IMR-90 (cell line): ENCODE measurements at regions not wholly inside any gene's neighbourhood (a gene's known extent, or its start where the extent isn't known, plus 50 kb on each side); places are given as distances from the start of the nearest gene placed in this dataset.

ENCODE experiments used
- ATAC-seq: fragments of 200-7000 bp; cut with Tn5 transposase; 2 replicates; pipeline ENCODE4 v1.9.1; 2020; ENCODE audit warnings: low read depth, mild to moderate bottlenecking, moderate library complexity
- BruUV-seq: library from RNA; stranded (reverse); fragments of 400-500 nt; replicated peaks from 2 replicates; lab custom pipeline; 2021; lab: Mats Ljungman, UMichigan
- CTCF ChIA-PET: fragments of 300-600 bp; formaldehyde crosslinking; extraction: SDS; loops from one replicate; lab custom pipeline; 2021; ENCODE audit warnings: antibody characterized with exemption; lab: Yijun Ruan, JAX
- POLR2A ChIA-PET: fragments of 300-600 bp; sonication (Branson Sonifier 250); formaldehyde crosslinking; loops from one replicate; lab custom pipeline; 2022; ENCODE audit warnings: antibody characterized with exemption; ENCODE audit not compliant: unreplicated experiment; lab: Charles Lee
- DNase-seq: peaks from one replicate; pipeline ENCODE4 v3.0.0; 2013
- H2AFZ ChIP-seq: replicated peaks from 2 replicates; pipeline ENCODE3; 2013; ENCODE audit warnings: low read length, mild to moderate bottlenecking; ENCODE audit not compliant: poor library complexity
- H2AK5ac ChIP-seq: 2 replicates; pipeline ENCODE4 v1.6.1; 2013; ENCODE audit warnings: low read depth, low read length, inconsistent platforms
- H2AK9ac ChIP-seq: replicated peaks from 2 replicates; pipeline ENCODE3; 2013; ENCODE audit warnings: mild to moderate bottlenecking, low read depth, low read length, moderate library complexity; ENCODE audit not compliant: poor library complexity
- H2BK120ac ChIP-seq: 2 replicates; pipeline ENCODE4 v1.6.1; 2013; ENCODE audit warnings: low read depth, low read length, inconsistent platforms
- H2BK15ac ChIP-seq: 3 replicates; pipeline ENCODE4 v1.6.1; 2013; ENCODE audit warnings: low read depth, low read length, inconsistent platforms
- H2BK20ac ChIP-seq: 2 replicates; pipeline ENCODE4 v1.6.1; 2013; ENCODE audit warnings: low read depth, mild to moderate bottlenecking, inconsistent platforms, low read length, moderate library complexity
- H2BK5ac ChIP-seq: 2 replicates; pipeline ENCODE4 v1.6.1; 2013; ENCODE audit warnings: mild to moderate bottlenecking, low read depth, low read length, inconsistent platforms; ENCODE audit not compliant: poor library complexity, severe bottlenecking
- H3K14ac ChIP-seq: replicated peaks from 2 replicates; pipeline ENCODE4 v1.6.1; 2013; ENCODE audit warnings: low read depth, low read length, inconsistent platforms
- H3K18ac ChIP-seq: 2 replicates; pipeline ENCODE4 v1.6.1; 2013; ENCODE audit warnings: low read depth, low read length, control low read depth
- H3K23ac ChIP-seq: 2 replicates; pipeline ENCODE4 v1.6.1; 2013; ENCODE audit warnings: low read depth, low read length, inconsistent platforms
- H3K27ac ChIP-seq: 2 replicates; pipeline ENCODE4 v1.5.1; 2013; ENCODE audit warnings: mild to moderate bottlenecking, control low read depth, low read length; ENCODE audit not compliant: insufficient read depth
- H3K27me3 ChIP-seq: 2 replicates; pipeline ENCODE4 v1.6.1; 2013; ENCODE audit warnings: low read length; ENCODE audit not compliant: control insufficient read depth, insufficient read depth
- H3K36me3 ChIP-seq: 2 replicates; pipeline ENCODE4 v1.6.1; 2013; ENCODE audit warnings: low read length, mixed read lengths; ENCODE audit not compliant: control insufficient read depth, insufficient read depth
- H3K4ac ChIP-seq: 2 replicates; pipeline ENCODE4 v1.6.1; 2013; ENCODE audit warnings: low read depth, low read length, inconsistent platforms
- H3K4me1 ChIP-seq: 2 replicates; pipeline ENCODE4 v1.6.1; 2013; ENCODE audit warnings: low read length, mixed read lengths; ENCODE audit not compliant: control insufficient read depth, insufficient read depth
- H3K4me2 ChIP-seq: 2 replicates; pipeline ENCODE4 v1.6.1; 2013; ENCODE audit warnings: low read depth, mild to moderate bottlenecking, control low read depth, low read length, moderate library complexity
- H3K4me3 ChIP-seq: 2 replicates; pipeline ENCODE4 v1.5.1; 2013; ENCODE audit warnings: low read depth, mild to moderate bottlenecking, control low read depth, low read length, moderate library complexity; ENCODE audit not compliant: insufficient read depth
- H3K56ac ChIP-seq: 2 replicates; pipeline ENCODE4 v1.6.1; 2013; ENCODE audit warnings: low read length, inconsistent platforms; ENCODE audit not compliant: insufficient read depth; ENCODE audit errors: extremely low read depth
- H3K79me1 ChIP-seq, 2 experiments: 2 replicates each; pipeline ENCODE4 v1.6.1; 2013; ENCODE audit warnings: low read length in 2 of 2, inconsistent platforms in 1 of 2, low read depth in 1 of 2
- H3K9ac ChIP-seq: 2 replicates; pipeline ENCODE4 v1.6.1; 2013; ENCODE audit warnings: low read depth, low read length, control low read depth
- H3K9me1 ChIP-seq: 2 replicates; pipeline ENCODE4 v1.6.1; 2013; ENCODE audit warnings: low read length, inconsistent platforms; ENCODE audit not compliant: insufficient read depth
- H3K9me3 ChIP-seq: 2 replicates; pipeline ENCODE4 v1.6.1; 2013; ENCODE audit warnings: low read length; ENCODE audit not compliant: control insufficient read depth, insufficient read depth
- H4K20me1 ChIP-seq: 2 replicates; pipeline ENCODE4 v1.6.1; 2013; ENCODE audit warnings: low read length, inconsistent platforms; ENCODE audit not compliant: insufficient read depth
- H4K5ac ChIP-seq: 2 replicates; pipeline ENCODE4 v1.6.1; 2013; ENCODE audit warnings: mild to moderate bottlenecking, low read depth, low read length, control low read depth
- H4K8ac ChIP-seq, 2 experiments: 2 replicates each; pipeline ENCODE4 v1.6.1; 2013; ENCODE audit warnings: low read depth in 2 of 2, low read length in 2 of 2, control low read depth in 1 of 2, inconsistent platforms in 1 of 2
- H4K91ac ChIP-seq: 2 replicates; pipeline ENCODE4 v1.6.1; 2013; ENCODE audit warnings: low read depth, low read length, inconsistent platforms; ENCODE audit not compliant: insufficient read depth
- CHD1 ChIP-seq: IDR thresholded peaks from 2 replicates; pipeline ENCODE4 v1.6.1; 2012; ENCODE audit warnings: low read depth, low read length, improper control_type of control experiment
- ELK1 ChIP-seq: fragments of 150-350 bp; IDR thresholded peaks from 2 replicates; pipeline ENCODE4 v1.6.1; 2016; ENCODE audit warnings: low read depth, mild to moderate bottlenecking, low read length, moderate library complexity, borderline replicate concordance
- MXI1 ChIP-seq: IDR thresholded peaks from 2 replicates; pipeline ENCODE4 v1.6.1; 2012; ENCODE audit warnings: low read depth, mild to moderate bottlenecking, low read length, moderate library complexity, borderline replicate concordance
- RAD21 ChIP-seq: IDR thresholded peaks from 2 replicates; pipeline ENCODE4 v1.6.1; 2012; ENCODE audit warnings: low read length, improper control_type of control experiment
- RCOR1 ChIP-seq: IDR thresholded peaks from 2 replicates; pipeline ENCODE4 v1.6.1; 2012; ENCODE audit warnings: mild to moderate bottlenecking, low read length, improper control_type of control experiment; ENCODE audit not compliant: insufficient replicate concordance
- RFX5 ChIP-seq: IDR thresholded peaks from 2 replicates; pipeline ENCODE4 v1.8.0; 2012; ENCODE audit warnings: low read depth, mild to moderate bottlenecking, low read length, moderate library complexity
- SMC3 ChIP-seq: fragments of 150-350 bp; IDR thresholded peaks from 2 replicates; pipeline ENCODE4 v1.6.1; 2016; ENCODE audit warnings: low read depth, mild to moderate bottlenecking, antibody characterized with exemption, low read length, moderate library complexity
- WGBS, 2 experiments: methylation state at CpG; one replicate each; pipeline versions ENCODE4 v1.1.5 to v1.1.7; 2013; ENCODE audit warnings: missing lambda C conversion rate in 2 of 2; ENCODE audit not compliant: insufficient read length in 1 of 2; ENCODE audit errors: extremely low coverage in 2 of 2; 5-methylcytosine and 5-hydroxymethylcytosine counted together
- dilution Hi-C: fragments of 300-500 bp; cut with HindIII; formaldehyde crosslinking; loops from one replicate; pipeline ENCODE4 v1.14.3; 2018; ENCODE audit warnings: low sequenced_read_pairs; ENCODE audit not compliant: unreplicated experiment
- in situ Hi-C: fragments of 300-500 bp; cut with MboI; formaldehyde crosslinking; loops from 3 replicates; pipeline ENCODE4 v1.14.3; 2019; ENCODE audit warnings: low sequenced_read_pairs, inconsistent platforms, mixed read lengths
- intact Hi-C: fragments of 100-400 bp; cut with micrococcal nuclease; formaldehyde crosslinking; loops from 2 replicates; pipeline ENCODE4 v1.10.0; 2022
- TF ChIP-seq, protein P1 (sequence below): fragments of 150-350 bp; IDR thresholded peaks from 2 replicates; pipeline ENCODE4 v1.6.1; 2017; ENCODE audit warnings: mild to moderate bottlenecking, antibody characterized with exemption, low read length, low read depth

GRCh38 chr5:116733991-116734975, 159.7 kb upstream of the SEMA6A start (continued):
- no peak for TF ChIP-seq RCOR1

DNA sequence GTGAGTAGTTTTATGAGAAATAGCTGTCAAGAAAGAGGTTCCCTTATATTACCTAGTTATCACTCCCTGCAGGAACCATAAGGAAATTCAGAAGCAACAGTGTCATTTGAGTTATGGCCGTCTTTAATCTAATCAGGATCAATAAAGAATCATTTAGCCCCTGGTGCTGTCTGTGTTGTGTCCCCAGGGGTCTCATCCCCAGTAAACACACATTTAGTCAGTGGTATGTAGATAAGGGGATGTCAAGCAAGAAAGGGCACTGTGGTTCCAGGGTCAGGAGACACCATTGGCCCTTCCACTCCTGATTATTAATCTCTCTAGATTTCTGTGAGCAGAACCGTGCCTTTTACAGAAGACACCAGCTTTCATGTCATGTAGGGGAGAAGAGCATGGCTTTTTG, 158.0 kb upstream of the SEMA6A start:
- Histone ChIP-seq H2BK120ac (no peak overlapping the region), H3K4me1 (no peaks in the 10 kb centered on the region), H2BK20ac (no peak overlapping the region), H2BK5ac (no peak overlapping the region), H3K9me3 (peaks cover 7% of the 10 kb centered on the region; the same call in 1 of the 2 replicates), H3K14ac (no peak overlapping the region), H3K23ac (no peak overlapping the region), H3K79me1 (no peaks in the 10 kb centered on the region), H3K36me3 (no peaks in the 10 kb centered on the region), H2BK15ac (no peak overlapping the region), H4K5ac (no peak overlapping the region), H2AFZ (no peak overlapping the region), H3K27ac (no peak overlapping the region), H3K18ac (no peak overlapping the region), H2AK9ac (no peak overlapping the region), H4K91ac (no peak overlapping the region), H3K4ac (no peak overlapping the region), H4K8ac (no peak overlapping the region), H2AK5ac (no peak overlapping the region), H3K4me2 (no peak overlapping the region), H3K27me3 (no peaks in the 10 kb centered on the region), H3K56ac (no peak overlapping the region), H3K4me3 (no peak overlapping the region), H3K9ac (no peak overlapping the region), H4K20me1 (no peaks in the 10 kb centered on the region), H3K9me1 (no peaks in the 10 kb centered on the region)
- intact Hi-C loops, result no loop called here
- no CpG with 5 or more reads among the region's 2 CpGs for WGBS, 2 experiments
- TF ChIP-seq RAD21 (no peak), CHD1 (no peak), SMC3 (no peak), RFX5 (no peak), ELK1 (no peak), MXI1 (no peak)
- TF ChIP-seq, protein P1, sequence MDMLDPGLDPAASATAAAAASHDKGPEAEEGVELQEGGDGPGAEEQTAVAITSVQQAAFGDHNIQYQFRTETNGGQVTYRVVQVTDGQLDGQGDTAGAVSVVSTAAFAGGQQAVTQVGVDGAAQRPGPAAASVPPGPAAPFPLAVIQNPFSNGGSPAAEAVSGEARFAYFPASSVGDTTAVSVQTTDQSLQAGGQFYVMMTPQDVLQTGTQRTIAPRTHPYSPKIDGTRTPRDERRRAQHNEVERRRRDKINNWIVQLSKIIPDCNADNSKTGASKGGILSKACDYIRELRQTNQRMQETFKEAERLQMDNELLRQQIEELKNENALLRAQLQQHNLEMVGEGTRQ, result no peak
- in situ Hi-C loops, result no loop called here
- ChIA-PET POLR2A (no interaction called here), CTCF (no interaction called here)
- ATAC-seq (no peak), DNase-seq (no peak)
- dilution Hi-C loops, result no loop called here
- no TSS peak for BruUV-seq
